ENCODE measurements at regions not wholly inside any gene's neighbourhood (a gene's known extent, or its start where the extent isn't known, plus 50 kb on each side); places are given as distances from the start of the nearest gene placed in this dataset.
"Not testable (repeated sequence)": the region's sequence is repeated elsewhere in the genome, so short reads cannot be mapped to it uniquely, and the experiment has no call there.

DNA sequence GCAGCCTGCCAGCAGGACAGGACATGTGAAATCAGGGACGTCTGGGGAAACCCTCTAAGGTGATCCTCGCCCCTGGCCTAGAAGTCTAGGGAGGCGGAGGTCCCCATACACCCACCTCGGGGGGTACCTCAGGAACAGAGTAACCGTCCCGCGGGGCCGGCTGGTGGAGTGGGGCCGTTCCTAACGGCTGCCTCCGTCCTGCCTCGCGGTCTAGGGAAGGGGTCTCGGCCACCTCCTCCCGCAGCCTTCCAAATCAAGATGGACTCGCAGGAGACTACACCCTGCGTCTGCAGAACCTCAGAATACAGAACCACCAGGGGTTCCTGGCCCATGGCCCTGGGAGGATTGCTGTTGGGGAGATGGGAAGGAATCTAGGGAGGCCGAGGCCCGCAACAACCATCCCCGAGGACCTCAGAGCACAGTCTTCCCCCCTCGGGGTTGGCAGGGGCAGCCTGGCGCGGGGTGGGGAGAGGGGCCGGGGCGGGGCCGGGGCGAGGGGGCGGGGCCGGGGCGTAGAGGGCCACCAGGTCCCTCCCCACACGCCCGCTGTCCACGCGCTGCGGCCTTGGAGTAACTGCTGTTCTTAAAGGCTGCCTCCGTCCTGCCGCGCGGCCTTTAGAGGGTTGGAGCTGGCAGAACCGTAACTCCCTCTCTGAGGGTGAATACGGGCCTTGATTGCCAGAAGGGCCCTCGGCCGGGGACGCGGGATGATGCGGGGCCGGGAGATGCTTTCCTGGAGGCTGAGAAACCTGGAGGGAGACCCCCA lies 89.0 kb upstream of the MLN start:
- DNase-seq = no peak

DNA sequence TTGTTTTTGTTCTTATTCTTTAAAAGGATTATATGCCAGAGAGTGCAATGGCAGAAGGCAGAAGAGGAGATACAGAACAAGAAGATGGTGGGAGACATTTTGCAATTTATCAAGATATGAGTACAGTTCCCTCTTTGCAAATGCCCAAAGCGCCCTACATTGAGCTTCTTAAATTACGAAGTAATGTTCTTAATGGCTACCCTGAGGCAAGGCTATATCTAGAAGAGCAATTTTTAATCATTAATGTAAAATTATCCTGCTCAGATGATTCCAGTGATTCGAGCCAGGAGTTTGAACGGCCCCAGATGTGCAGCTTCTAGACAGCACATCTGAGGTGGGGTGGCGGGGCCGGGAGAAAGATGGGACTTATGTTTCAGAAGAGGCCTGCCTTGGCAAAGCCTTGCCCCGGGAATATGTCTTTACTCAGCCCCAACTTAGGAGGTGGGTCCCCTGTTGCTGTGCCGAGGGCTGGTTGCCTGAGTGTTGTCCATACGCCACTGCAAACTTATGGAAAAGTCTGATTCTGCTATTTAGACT lies 84.9 kb upstream of the MLN start:
- DNase-seq = no peak

DNA sequence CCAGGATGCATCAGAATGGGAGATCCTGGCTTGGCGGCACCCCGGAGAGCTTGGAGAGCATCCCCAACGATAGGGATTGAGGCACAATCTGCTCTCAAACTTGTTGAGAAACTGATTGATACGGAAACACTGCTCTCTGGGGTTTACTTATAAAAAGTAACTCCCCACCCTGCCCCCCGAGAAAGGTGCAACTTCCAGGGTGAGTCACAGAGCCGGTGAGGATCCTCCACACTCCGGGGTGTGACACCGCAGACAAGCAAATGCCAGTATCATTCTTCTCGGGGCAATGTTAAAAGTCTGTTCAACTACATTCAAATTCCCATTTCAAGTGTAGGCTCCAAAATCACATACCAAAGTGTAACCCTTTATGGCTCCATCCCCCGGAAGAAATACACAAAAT lies 84.4 kb upstream of the MLN start:
- no peak for DNase-seq

DNA sequence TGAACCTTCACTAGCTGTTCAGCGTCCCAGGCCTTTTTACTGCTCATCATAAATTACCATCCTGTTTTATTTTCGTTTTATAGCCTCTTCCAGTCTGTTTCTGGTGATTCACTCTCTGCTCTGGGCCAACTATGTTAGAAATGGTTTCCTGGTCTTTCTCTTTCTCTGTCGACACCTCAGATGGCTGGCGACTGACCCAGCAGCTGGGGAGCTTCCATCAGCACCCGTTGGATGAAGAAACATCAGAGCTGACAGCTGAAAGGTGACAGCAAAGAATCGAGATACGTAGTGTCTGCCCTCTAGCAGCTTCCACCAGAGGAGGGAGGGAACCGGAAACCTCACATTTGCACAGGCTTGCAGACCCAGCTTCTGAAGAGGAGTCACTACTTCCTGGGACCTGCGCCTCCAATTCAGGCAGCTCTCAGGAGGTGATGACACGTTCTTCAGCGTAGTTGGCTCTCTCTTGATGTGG lies 82.9 kb upstream of the MLN start:
- no peak for DNase-seq

DNA sequence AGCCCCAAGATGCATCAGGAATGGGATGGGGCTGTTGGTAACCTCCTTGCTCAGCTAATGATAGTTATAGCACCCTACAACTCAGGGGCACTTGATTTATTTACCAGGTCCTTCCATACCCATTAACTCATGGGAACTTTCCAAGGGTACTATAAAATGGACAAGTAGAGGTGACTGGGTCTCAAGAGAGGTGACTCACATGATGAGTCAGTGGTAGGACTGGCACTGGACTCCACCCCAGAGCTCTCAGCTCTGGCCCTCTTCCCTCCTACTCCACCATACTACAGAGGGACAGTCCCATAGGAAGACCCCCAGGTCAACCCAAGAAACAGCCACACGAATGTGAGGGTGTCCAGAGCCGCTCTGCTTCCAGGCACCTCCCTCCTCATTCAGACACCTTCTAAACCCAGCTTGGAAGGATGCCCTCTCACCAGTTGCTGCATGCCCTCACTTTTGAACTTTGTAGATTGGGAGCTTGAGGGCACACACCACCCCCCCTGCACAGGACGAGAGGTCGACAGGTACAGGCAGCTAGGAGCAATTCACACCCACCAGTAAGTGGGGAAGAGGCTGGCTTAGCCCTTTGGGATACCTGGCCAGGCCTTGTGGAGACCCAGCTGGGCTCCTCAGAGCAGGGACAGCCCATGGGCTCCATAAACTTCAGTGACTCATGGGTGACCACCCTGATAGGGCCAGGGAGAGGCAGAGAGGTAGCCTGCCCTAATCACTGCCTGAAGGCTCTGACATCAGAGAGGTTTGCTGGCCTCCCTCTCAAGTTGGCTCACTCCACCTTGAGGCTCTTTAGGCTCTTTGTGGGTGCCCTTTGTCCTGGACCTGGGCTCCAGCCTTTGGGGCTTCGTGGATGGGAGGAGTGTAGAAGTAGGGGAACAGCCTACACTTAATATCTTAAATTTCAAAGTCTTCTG lies 81.6 kb upstream of the MLN start:
- DNase-seq = no peak

DNA sequence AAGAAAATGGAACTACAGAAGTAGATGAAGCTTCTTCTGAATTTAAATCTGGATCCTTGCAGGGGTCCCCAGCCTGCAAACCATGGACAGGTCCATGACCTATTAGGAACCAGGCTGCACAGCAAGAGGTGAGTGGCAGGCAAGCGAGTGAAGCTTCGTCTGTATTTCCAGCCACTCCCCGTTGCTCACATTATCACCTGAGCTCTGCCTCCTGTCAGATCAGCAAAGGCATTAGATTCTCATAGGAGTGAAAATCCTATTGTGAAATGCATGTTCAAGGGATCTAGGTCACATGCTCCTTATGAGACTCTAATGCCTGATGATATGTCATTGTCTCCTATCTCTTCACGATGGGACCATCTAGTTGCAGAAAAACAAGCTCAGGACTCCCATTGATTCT lies 79.8 kb upstream of the MLN start:
- DNase-seq = not testable (repeated sequence)

DNA sequence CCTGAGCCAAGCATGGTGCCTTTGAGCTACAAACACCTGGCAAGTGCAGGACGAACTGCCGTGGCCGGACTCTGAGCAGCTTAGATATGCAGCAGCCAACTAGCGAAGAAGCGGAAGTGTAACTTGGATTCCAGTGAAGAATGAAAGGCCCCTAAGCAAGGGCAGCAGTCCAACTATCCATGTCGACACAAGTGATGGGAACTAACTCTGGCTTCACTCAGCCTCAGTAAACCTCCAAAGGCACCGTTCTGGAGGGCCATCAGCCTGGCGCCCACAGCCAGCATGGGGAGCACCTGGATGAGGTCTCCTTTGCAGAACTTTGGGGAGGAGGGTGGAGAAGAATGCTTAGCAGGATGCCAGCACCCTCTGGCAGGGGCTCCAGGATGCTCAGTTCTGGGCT lies 78.4 kb upstream of the MLN start:
- no peak for DNase-seq

DNA sequence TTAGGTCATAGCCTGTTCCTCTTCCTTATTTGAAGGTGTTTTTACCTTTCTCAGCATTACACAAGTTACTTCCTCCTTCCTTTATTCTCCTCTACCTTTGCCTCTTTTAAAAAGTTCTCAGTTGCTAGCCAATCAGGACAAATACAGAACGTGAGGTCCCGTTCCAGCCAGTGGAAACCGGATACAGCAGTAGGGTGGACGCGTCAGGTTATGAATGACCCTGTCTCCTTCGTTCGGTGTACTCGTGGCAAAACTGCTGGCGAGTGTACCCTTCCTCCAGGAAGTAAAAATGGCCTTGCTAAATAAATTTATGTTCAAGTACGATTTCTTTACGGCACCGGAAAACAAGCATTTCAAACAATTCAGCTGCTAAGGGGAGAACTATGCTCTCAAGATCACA lies 77.0 kb upstream of the MLN start:
- no peak for DNase-seq

DNA sequence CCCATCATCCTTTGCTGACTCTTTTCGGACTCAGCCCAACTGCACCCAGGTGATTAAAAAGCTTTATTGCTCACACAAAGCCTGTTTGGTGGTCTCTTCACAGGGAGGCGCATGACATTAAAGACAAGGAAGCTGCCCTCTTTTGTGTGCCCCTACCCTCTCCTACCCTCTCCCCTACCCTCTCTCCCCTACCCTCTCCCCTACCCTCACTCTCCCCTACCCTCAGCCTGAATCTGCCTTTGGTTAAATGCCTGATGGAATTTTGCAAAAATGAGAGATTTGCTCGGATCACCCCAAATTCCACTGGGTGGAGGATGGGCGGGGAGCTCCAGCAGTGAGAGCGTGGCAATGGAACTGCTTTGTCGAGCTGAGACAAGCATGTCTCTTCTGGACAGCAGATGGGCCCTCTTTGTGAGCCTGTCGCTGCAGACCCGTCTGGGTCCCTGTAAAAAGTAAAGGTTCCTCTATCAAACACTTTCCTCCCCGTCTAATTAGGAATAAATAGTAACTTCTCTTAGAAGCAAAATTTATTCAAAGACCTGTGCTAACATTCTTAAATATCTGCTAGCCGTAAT lies 76.4 kb upstream of the MLN start:
- no peak for DNase-seq

DNA sequence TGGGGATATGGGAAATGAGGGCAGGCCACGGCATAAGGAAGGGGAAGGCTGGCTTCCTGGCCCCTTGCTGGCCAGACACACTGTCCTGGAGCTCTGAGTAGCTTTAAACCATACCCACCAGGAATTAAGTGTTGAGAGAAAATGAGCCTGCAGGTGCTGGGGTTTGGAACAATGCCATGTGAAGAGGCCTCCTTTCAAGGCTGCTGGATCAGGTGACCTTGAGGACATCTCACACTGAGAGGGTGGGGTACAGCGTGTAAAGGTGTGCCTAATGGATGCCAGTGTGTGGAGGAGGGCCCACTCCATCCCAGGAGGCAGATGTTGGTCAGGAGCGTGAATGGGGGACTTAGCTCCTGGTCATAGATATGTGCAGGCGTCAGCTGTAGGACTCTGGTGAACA lies 74.8 kb upstream of the MLN start:
- peak; percentile 48 for DNase-seq

DNA sequence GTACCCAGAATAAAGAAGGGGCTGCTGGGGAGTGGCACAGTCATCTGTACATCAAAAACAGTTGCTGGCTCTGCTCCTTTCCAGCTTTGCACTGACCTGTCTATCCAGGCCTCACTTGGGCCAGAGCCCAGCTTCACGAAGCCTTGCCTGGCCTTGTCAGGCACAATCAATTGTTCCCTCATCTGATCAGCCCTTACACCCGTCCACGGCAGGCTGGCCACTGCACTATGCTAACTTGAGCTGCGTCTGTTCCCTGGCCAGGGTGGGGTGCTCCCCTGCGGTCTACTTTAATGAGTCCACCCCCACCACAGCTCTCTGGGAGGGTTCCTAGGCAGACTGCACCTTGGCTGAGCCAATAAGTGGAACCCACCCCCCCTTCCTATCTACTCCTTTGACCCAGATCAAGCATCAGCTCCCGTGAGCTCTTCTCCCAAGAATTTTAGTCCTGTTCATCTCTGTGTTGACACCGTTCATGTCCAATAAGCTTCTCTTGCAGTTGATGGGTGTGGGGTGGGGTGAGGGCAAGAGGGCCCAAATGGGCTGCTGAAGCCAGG lies 74.3 kb upstream of the MLN start:
- no peak for DNase-seq

DNA sequence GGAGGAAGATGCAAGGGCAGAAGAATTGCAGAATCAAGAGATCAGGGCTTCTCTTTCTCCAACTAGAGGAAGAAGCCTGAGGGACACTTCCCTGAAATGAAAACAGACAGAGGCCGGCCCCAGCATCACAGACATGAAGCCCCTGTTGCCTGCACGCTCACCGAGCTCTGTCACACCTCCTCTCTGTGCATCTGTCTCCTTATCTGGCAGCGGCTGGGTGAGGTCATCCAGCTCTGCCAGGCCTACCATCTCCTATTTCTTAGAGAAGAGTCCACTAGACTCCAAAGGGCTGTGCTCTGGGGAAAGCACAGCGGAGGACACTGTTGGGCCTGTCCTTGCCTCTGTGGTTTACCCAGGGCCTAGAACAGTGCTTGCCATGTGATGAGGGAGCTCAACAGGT lies 71.9 kb upstream of the MLN start:
- no peak for DNase-seq

DNA sequence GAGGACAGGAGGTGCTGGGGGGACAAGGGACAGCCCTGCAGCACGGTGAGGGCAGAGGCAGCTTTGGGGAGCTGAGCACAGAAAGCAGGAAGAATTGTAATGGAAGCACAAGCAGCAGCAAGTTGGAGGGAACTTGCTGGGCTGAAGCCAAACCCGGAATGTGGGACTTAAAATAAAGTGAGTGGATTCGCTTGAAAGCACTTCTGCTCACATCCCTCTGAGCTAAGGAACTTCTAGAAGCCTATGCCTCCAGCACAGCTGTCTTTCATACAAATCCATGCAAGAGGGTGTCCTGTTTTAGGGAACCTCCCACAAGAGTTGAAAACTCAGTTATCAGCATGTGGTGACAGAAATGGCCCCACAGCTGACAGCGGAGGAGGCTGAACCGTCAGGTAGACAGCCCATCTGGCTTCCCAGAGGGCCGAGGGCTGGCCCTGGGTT lies 71.4 kb upstream of the MLN start:
- no peak for DNase-seq

DNA sequence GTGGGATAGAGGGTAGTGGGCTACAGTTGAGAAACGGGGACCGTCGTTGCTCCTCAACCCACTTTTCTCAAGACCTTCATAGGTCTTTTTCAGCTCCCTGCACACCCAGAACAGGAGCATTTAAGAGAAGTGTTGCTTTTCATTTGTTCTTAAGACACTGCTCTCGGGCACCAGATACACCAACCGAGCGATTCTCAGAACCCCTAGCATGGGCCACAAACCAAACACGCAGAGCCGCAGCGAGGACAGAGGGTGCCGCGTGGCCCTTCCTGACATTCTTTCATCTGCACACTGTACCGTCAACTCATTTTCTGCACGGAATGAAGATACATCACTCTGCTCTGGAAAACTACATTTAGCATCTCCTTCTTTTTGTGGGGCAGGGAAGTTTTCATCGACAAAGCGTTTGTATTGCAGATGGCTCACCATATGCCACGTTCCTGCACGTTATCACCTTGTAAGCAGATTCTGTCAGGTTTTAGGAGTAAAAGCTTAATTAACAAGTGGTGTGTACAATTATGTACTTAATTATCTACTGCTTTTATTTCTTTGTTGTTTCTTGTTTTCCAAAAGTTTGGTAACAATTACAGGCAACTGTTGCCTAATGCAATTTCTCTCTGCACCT lies 70.4 kb upstream of the MLN start:
- DNase-seq = no peak

DNA sequence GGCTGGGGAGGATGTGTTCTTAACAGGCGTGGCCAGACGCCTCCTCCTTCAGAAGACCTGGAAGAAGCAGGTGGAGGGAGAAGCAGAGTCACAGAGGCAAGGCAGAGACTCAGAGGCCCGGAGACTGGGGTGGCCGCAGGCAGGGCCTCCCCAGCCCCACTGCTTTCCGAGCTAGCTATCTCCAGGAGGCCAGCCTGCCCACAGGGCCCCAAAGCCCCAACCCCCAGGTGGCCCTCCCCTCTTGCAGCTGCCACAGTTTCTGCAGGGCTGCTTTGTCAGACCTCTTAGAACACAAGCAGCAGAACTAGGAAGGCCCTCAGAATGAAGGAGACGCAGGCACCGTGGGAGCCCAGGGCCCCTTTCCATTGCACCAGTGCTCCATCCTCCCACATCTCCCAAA lies 69.0 kb upstream of the MLN start:
- DNase-seq = no peak

DNA sequence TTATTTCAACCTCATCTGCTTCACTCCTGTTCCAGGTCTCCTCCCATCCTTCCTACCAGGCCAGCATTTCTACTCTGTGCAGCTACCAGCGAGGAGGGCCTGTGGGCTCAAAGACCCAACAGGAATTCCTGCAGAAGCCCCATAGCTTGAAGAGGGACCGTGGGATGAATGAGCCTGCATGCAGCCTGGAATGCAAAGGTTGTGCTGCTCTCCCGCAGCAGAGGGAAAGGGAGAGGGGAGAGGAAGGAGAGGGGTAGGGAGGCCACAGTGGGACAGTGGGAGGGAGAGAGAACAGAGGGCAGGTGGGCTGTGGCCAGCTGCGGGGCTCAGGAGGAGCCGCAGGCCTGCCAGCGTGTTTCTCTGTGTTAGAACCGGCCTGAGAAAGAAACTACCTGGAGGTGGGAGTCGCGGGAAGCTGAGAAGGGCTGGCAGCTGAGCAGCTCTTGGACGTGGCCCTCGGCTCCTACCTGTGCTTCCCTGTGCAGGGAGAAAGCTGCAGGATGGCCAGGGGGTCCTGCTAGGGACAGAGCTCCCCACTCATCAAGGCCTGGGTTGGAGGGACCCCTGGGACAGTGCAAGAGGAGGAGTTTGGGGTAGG lies 66.1 kb upstream of the MLN start:
- DNase-seq = no peak

DNA sequence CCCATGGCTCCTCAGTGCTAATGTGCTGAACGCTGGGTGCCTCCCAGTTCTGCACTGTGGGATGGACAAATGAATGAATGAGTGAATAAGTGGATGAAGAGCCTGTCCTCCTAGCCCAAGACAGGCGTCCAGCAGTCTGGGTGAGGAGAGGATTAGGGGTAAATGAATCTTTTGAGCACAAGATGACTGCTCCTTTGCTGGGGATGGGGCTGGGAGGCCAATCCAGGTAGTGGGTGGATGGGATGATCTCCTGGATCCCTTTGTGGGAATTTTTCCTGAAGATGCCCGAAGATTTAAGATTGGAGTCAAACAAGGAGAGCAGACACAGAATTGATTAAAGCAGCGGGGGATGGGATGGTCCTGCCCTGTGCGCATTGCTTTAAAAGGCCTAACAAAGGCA lies 65.3 kb upstream of the MLN start:
- DNase-seq = no peak

DNA sequence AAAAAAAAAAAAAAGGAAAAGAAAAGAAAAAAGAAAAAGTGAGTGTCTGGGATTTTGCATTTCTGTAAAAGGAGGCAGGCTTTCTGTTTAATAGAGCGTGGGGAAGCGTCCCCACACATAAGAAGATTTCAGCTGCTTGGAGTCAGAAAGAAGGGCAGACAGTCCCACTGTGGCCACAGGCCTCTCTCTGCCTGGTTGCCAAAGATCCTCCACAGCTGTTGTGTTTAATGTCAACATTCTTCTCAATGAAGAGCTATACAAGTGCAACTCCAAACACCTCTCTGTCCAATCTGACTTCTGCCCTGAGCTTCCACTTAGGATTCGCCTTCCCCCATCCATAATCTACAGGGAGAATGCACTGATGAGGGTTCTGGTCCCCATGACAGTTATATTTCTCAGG lies 64.3 kb upstream of the MLN start:
- DNase-seq = no peak

DNA sequence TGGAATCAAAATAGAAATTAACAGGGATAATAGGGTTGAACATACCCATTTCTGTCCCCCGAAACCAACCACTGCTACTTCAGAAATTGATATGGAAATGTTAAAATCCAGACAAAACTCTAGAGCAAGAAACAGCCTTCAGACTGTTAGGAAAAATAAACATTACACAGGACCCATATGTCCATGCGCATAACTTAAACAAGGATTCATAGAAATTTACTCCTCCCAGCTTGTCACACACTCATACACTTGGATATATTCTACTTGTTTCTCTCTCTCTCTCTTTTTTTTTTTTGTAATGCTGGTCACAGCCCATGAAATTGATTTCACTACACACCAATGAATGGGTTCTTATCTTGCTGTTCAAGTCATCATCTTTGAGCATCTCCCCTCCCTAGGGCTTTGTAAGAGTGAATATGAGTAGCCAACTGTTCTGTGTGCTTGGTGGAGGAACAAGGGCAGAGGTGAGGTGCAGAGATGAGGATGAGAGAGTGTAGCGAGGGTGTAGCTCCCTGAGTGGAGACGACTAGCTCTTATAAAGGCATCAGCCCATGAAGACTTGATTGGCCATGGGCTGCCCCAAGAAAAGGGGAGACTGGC lies 61.8 kb upstream of the MLN start:
- no peak for DNase-seq

DNA sequence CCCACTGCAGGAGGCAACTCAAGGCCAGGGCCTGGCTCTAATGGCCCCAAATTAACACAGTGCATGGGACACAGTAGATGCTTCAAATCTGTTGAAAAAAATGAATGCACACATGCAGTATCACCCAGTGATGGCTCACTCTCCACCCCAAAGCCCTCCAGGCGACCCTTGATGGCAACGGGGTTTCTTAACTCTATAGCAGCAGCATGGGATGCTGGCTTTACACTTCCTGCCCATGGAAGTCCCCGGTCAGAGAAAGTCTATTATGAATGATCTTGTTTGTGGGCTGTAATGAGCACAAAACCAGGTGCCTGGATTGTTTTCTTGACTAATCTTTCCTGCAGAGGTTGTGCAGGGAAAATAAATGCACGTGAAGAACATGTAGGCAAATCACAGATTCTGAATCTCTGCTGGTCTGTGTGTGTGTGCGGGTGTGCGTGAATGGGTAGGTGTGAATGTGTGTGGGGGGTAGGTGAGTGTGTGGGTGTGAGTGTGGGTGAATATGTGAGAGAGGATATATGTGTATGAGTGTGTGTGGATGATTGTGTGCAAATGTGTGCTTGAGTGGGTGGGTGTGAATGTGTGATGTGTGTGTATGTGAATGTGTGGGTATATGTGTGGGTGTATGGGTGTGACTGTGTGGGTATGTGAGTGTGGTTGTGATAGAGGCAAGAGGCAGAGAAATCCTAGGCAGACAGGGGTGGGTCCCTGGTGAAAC lies 60.1 kb upstream of the MLN start:
- DNase-seq = no peak

DNA sequence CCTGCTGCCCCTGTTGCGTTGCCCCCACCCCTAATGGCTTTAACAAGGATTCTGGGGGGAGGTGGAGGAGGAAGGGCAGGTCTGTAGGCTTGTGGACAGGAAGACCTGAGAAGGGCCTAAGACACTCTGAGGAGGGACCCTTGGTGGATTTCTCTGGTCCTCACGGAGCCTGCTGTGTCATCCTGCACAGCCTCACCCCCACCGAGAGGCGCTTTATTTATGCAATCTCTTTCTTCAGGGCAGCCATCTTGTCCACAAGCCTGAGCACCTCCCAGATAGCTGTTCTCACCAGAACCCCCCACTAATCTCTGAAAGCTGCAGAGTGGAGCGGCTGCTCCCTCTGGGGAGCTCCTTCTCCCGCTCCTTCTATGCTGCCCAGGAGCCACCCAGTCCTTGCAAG lies 59.3 kb upstream of the MLN start:
- no peak for DNase-seq

Data from NCI-H1092 treated with DMSO at 0.1 percent for 48 hours (cell line).